HG02852 (cell line): ENCODE measurements at regions not wholly inside any gene's neighbourhood (a gene's known extent, or its start where the extent isn't known, plus 50 kb on each side); places are given as distances from the start of the nearest gene placed in this dataset.
"Not testable (repeated sequence)": the region's sequence is repeated elsewhere in the genome, so short reads cannot be mapped to it uniquely, and the experiment has no call there.

Experiments used
- ATAC-seq: cut with Tn5 transposase; IDR thresholded peaks from one replicate; pipeline ENCODE4 v1.9.1; 2021; ENCODE audit warnings: mild to moderate bottlenecking, moderate library complexity; ENCODE audit not compliant: unreplicated experiment

DNA sequence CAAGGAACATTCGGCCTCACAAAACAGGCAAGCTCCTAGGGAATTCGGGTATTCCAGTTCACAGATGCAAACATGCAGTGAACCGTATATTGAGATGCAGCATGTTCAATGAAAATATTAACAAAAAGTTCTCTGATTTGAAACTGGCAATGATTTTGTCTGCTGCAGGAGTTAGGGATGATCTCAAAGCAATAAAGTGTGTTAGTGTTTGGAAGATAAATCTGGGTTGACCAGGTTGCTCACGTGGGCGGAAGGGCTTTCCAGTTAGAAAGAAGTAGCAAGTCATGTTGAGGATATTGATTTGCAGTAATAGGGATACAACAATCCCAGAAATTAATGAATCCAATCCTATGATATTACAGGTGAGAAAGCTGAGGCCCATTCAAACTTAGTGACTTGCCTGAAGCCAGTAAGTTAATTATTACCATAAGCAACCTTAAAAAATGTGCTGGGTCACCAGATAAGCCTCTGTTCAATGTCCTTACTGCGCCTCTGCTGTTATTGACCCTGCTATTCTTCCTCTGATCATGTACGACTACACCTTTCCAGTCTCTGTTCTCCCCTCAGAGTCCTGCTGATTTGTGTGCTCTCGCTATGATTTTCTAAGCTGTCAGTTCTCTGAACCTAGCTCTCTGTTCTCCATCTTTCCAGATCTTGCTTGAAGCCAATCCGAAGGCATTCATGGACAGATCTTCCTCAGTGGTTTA is 370.8 kb downstream of the DSEL start:
- ATAC-seq: no peak

DNA sequence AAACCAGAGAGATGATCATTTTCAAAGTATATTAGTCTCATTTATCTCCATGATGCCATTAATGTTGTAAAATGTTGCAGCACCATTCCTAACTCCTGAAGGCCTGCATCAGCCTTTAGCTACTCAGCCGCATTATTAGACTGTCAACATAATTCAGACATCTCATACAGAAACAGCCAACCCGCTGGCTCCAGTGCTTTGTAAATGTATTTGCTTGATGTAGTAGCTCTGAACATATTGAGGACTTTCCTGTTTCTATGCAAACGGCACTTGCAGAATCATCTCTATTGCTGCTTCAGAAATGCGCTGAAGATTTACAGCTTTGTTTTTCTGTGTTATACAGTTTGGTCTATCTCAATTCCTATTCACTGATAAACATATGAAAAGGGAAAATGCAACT is 372.2 kb downstream of the DSEL start:
- no peak for ATAC-seq

DNA sequence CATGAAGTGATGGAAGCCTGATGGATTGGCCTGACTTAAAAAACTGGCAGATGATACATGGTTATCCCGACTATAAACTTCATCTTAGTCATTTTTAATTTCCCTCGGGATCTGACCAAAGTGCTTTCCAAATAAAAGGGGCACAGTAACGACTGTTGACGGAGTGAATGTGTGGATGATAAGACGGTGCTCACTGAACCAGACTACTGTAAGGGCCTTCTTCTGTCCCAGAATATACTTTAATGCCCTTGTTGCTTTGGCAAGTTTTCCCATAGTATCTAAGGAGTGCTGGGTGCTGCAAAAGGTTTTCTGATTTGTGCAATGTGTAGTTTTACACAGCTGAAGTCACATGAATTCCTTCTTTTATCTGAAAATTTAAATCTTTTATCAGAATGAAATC is 373.5 kb downstream of the DSEL start:
- no peak for ATAC-seq

DNA sequence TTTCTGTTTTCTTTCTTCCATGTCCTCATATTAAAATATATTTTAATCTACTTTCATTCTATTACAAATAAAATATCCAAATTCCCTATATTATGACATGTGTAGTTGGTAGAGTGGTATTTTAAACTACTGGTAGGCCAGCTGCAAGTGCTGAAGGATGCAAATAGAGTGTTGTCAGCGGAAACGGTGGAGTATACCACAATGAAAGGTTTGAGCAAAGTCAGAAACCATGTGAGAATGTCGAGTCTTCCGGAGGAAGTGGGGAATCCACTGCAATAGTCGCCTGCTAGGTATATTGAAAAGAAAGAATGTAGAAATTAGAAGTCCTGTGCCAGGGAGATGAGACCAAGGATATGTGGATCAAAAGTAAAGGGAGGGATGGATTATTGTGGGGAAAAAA is 373.9 kb downstream of the DSEL start:
- no peak for ATAC-seq

DNA sequence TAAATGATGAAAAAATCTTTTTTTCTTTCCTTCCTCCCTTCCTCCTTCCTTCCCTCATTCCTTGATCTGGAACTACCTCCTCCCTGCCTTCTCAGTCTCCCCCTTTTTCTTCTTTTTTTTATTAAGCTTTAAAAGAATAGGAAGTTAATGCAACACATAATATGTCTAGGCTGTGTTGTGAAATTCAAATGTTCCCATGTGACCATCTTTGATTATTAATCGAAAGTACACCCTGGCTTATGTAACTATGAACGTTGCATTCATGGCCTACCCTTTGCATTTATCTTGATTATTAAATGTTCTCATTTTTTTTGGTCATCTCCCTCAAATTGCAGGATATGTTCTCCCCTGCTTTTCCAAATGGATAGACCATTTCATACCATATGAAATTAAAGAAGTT is 376.0 kb downstream of the DSEL start:
- ATAC-seq: no peak

DNA sequence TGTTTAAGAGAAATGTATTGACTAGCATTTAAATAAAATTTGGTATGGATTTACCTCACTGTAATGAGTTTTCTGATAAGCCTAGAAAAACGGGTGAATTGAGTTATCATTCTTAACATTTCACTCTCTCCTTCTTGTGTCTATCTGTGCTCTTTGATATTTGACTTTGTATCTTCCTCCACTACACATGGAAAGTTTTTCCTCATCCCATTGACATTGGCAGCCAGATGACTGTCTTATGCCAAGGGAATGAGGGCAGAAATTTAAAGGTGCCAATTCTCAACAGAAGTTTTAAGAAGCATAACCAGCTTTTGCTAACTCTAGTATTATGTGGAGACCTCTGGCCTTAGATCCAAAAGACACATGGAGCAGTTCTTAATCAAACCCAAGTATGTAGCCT is 376.6 kb downstream of the DSEL start:
- no peak for ATAC-seq

DNA sequence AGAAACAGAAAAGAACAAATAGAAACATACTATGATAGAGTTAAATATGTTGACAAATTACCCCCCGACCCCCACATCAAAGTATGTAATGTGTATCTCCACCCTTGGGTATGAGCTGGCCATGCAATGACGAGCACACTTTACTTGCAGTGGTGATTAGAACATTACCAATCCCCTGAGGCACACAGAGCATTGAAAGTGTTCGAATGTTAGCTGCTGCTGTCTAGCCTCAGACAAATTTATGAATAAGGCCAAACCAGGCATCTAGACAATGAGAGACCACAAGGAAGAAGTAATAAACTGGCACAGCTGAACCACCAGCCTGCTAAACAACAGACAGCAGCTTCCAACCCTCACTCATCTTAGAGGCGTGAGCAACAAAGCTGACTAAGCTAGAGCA is 380.5 kb downstream of the DSEL start:
- ATAC-seq: no peak

DNA sequence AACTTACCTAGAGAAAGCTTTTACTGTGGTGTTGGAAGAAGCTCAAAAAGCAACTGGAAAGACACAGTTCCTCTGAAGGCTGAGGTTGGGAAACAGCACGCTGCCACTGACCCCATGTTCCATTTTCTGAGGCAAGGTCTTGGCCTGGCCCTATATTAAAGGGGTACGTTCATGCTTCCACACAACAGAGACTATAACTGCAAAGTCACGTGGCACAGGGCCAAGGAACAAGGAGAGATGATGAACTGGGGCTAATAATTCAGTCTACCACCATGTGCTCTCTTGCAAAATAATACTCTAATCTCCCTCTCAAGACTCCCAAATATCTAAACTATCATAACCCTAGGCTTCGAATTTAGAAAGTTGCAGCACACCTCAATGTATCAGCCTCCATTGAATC is 381.6 kb downstream of the DSEL start:
- ATAC-seq: no peak

DNA sequence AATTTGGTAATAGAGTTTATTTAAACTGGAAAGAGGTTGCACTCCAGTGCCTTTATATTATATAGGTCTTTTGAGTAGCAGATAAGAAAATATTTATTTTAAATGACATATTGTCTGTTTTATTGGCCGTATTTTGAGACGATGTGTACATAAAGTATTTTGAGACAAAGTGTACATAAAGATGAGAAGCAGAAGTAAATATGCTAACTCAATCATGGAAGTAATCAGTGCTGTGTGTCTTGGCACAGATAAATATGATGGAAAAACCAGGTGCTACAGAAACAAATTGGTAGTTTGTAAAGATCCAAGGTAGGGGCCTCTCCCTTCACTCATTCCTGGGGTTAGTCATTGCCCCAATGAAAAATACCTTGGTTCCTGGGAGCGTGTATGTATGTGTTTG is 382.9 kb downstream of the DSEL start:
- no peak for ATAC-seq

DNA sequence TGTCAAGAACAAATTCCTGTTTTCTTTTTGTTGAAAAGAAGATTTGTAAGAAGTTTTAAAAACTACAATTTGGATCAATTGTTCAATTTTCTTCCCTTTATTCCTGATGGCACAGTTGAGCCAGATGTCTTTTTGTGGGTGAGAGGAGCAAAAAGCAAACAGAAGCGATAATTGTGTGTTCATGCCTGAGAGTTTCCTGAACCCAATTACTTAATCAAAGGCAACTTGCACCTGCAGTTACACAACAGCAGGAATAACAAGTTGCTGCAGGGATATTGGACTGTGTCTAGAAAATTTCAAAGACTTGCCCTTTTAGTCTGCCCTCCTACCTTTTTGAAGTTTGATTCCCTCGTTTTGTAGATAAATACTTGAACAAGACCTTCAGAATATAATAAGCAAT is 383.6 kb downstream of the DSEL start:
- no peak for ATAC-seq

DNA sequence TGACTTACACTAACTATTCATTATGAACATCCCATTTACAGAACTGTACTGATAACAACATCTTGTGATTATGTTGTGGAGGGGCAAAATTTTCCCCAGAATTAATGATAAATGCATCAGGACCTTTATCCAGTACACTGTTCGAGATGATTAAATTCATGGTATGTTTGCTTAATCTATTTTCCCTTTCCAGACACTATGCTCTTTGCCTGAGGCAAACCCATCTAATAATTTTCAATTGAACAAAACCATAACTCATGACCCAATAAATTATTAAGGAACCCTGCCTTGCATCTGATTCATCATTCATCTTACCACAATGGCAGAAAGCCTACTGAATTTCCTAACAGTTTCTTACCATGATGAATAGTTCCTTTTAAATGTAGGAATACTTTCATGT is 385.0 kb downstream of the DSEL start:
- ATAC-seq: no peak

DNA sequence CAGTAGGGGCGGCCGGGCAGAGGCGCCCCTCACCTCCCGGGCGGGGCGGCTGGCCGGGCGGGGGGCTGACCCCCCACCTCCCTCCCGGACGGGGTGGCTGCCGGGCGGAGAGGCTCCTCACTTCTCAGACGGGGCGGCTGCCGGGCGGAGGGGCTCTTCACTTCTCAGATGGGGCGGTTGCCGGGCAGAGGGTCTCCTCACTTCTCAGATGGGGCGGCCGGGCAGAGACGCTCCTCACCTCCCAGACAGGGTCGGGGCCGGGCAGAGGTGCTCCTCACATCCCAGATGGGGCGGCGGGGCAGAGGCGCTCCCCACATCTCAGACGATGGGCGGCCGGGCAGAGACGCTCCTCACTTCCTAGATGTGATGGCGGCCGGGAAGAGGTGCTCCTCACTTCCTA is 389.8 kb downstream of the DSEL start:
- not testable (repeated sequence) for ATAC-seq

DNA sequence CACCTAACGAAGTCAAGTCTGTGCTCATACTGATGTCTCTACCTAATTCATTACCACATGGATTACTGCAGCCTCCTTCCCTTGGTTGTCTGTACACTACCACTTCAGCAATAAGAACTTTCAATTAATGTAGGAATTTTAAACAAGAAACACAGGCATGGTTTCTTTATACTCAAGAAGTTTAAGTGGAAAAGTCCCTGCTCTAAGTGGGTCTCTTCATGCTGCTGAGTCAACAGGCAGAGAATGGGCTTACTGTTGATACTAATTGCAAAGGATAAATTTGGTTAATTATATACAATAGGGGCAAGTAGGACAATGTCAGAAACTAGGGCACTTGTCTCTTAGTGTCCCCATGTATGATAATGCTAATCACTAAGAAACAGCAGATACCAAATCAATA is 392.6 kb downstream of the DSEL start:
- no peak for ATAC-seq

DNA sequence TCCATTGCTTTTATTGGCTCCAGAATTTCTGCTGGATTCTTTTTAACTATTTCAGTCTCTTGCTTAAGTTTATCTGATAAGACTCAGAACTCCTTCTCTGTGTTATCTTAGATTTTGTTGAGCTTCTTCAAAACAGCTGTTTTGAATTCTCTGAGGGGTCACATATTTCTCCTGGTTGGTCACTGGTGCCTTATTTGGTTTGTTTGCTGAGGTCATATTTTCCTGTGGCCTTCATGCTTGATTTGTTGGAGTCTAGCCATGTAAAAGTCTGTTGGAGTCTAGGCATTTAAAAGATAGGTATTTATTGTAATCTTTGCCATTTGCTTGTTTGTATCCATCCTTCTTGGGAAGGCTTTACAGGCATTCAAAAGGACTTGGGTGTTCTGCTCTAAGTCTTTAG is 398.7 kb downstream of the DSEL start:
- ATAC-seq: no peak

DNA sequence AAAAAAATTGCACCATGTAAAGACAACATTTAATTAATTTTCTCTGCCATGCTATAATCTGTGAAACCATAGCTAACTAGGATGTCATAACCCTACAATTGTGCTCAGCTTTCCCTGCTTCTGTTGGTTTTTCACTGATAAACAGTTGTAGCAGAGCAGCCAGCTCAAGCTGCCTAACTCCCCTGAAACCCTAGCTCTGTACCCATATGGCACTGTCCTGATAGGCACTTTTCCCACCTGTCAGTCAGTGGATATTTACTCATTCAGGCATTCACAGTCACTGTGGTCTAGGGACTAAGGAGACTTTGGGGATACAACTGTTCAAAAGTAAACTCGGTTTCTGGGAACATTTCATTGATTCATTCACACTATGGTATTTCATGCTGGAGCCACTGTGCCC is 407.0 kb downstream of the DSEL start:
- no peak for ATAC-seq

DNA sequence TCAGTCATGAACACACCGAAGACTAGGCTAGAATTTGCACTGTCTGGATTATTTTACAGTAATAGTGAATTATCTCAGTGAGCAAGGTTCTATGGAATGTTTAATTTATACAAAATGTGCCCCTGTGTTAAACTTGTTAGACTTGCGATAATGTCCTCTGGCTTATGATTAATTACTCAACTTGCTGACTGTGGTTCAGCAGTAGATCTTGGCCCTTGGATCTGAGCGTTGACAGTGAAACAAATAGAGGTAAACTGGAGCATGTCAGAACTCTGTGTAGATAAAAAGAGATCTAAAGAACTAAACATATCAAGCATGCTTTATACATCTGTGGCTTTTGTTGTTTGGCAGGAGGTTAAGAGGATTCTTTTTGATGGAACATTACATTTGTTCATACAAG is 407.6 kb downstream of the DSEL start:
- no peak for ATAC-seq

DNA sequence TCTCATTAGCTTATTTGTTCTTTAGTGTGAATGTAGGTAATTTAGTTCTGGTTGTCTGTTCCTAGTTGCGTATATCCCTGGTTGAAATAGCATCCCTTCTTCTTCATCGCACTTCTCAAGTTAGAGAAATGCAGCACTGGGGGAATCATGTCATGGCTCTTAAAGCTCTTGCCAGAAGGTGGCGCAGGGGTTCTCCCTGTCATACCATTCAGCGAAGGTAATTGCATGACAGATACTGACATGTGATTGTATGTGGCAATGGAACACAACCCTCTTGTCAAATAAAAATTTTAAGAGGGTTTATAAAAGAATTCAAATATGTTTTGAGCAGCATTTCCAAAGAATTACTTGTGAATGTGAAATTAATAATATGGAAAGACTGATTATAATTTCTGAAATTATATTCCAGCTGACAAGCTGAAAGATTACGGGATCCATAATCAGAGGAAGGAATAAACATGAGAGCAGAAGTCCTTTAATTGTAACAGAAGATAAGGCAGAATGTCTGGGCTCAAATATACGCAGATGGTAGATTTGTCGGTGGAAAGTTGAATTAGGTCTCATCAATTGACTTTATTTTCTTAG is 411.7 kb downstream of the DSEL start:
- ATAC-seq: peak; percentile 99

DNA sequence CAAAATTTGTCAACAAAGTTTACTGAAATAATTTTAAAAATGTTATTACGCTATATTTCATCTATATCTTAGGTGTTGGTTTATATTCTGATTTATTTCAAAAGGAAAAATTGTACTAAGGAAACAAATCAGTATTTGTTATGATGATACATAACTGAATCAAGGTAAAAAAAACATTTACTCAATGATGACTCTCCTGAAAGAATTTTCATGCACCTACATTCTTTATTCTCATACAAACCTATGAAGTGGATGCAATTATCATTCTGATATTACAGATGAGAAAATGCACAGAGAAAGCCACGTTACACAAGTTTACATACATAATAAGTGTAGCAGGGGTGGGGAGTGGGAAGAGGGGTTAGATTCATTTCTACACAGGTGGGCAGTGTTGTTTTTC is 422.4 kb downstream of the DSEL start:
- no peak for ATAC-seq

DNA sequence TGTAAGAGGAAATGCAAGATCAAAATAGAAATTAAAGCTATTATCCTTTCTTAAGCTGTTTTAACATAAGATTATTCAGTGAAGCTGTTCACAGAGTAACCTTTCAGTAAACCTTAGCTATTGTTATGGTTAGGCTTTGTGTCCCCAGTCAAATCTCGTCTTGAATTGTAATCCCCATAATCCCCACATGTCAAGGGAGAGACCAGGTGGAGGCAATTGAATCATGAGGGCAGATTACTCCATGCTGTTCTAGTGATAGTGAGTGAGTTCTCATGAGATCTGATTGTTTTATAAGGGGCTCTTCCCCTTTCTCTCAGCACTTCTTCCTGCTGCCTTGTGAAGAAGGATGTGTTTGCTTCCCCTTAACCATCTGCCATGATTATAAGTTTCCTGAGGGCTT is 424.4 kb downstream of the DSEL start:
- no peak for ATAC-seq

DNA sequence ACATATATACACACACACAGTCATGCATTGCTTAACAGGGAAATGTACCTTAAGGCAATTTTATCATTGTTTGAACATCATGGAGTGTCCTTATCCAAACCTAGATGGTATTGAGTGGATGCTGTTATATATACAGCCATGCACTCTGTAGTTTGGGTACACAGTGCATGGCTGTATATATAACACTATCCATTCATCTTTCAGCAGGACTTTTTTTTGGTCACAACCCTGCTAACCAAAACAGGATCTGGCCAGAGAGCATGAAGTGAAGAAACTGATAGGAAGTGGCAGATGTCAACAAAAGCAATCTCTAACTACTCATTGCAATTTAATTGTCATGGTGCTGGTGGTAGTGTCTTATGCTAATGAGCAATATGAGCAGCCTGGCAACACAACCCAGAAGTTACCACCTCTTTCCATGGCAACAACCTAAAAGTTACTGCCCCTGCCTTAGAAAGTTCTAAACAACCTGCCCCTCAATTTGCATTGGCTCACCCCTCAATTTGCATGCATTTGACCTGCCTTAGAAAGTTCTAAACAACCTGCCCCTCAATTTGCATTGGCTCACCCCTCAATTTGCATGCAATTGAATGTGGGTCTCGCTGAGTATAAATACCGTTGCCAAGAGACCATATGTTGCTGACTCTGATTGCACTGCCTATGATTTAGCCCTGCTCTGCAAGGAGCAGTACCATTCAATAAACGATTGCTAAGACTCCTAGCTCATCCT is 434.9 kb downstream of the DSEL start:
- no peak for ATAC-seq

DNA sequence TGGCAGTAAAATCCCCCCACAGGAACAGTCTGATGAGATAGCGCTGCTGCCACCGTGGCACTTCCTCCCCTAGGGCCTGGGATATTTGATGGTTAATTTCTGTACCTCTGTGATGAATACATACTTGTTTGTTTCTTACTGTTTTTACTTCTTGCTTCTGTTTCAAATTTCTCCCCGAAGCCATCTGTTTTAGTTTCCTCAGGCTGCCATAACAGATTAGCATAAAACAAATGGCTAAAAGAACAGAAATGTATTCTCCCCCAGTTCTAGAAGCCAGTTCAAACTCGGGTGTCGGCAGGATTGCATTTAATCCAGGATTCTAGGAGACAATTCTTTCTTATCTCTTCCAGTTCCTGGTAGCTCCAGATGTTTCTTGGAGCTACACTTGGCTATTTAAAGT is 435.9 kb downstream of the DSEL start:
- no peak for ATAC-seq

DNA sequence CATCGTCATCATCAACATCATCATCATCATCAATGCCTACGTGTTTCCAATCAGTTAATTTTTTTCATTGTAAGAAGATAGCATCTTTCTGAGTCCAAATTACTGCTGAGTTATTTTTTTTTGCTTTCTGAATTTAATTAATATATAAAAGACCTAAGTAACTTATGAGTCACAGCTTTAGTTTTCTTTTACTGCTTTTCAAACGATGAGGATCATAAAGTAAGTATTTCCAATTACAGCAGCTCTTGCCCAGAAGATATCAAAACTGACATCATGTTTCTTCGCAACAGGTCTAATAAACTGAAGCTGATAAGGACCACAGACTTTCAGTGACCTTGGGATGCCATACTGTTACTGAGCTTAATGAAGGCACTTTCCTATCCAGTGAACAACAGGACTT is 442.2 kb downstream of the DSEL start:
- ATAC-seq: no peak
